GM20000 (cell line): ENCODE measurements at regions not wholly inside any gene's neighbourhood (a gene's known extent, or its start where the extent isn't known, plus 50 kb on each side); places are given as distances from the start of the nearest gene placed in this dataset.

Experiments
- DNase-seq: peaks from one replicate; pipeline ENCODE4 v3.0.0; 2012; ENCODE audit warnings: low spot score
- CTCF ChIP-seq: IDR thresholded peaks from 2 replicates; pipeline ENCODE4 v1.5.1; 2012; ENCODE audit warnings: mild to moderate bottlenecking, control low read depth; ENCODE audit errors: extremely low read depth, missing control alignments

- no peak for DNase-seq
- no peak for TF ChIP-seq CTCF
Measured at GRCh38 chr4:11525085-11525484, 96.4 kb upstream of the HS3ST1 start.

GRCh38 chr4:11518754-11519153, 90.1 kb upstream of the HS3ST1 start:
- no peak for DNase-seq
- TF ChIP-seq CTCF: no peak

- TF ChIP-seq CTCF: no peak
Measured at GRCh38 chr4:11514779-11515419, 86.2 kb upstream of the HS3ST1 start.

GRCh38 chr4:11514003-11514402, 85.3 kb upstream of the HS3ST1 start:
- TF ChIP-seq CTCF: no peak
- DNase-seq: no peak

More at GRCh38 chr4:11514779-11515419, 86.2 kb upstream of the HS3ST1 start:
- no peak for DNase-seq

- no peak for DNase-seq
- TF ChIP-seq CTCF: no peak
Measured at GRCh38 chr4:11512871-11513270, 84.2 kb upstream of the HS3ST1 start.

GRCh38 chr4:11511321-11511720, 82.6 kb upstream of the HS3ST1 start:
- TF ChIP-seq CTCF: no peak
- DNase-seq: no peak

- TF ChIP-seq CTCF: no peak
- no peak for DNase-seq
Measured at GRCh38 chr4:11507920-11508319, 79.2 kb upstream of the HS3ST1 start.
